ENCODE measurements at regions not wholly inside any gene's neighbourhood (a gene's known extent, or its start where the extent isn't known, plus 50 kb on each side); places are given as distances from the start of the nearest gene placed in this dataset.
"Not testable (repeated sequence)": the region's sequence is repeated elsewhere in the genome, so short reads cannot be mapped to it uniquely, and the experiment has no call there.

DNA sequence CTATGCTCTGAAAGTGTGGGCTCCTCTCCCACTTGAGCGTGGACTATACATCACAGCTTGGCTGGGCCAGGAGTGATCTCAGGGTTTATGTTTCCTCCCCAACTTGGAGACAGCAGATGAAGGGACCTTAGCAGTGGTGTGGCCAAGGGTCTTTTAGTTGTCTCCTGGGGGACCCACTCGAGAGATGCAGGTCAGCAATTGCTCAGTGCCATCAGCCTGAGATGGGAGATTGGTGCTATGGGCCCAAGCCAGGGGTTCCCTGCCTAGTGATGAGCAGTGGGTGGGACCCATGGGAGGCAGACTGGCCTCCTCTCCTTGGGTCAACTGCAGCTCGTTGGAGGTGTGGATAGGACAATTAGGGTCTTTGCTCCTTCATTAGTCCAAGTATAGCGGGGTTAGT, 510.5 kb upstream of the FSHR start:
- no peak for FAIRE-seq

GRCh38 chr2:49661809-49662208, 507.5 kb upstream of the FSHR start:
- FAIRE-seq = no peak

DNA sequence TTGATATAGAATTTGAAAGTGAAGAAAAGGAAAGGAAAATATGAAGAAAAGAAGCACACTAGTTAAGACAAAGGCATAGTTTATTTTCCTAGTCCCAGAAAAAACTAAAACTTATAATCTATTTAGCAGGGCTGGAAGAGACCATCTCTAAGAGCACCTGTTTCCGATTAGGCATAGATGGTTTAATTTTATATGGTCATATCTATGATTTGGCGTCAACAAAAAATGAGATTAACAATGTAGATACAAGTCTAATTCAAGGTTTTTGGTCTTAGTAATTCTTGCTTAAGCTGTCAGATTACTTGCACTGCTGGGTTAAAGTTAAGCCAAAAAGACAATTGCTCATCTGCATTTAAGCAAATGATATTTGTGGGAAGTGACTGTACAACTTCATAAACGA, 502.5 kb upstream of the FSHR start:
- no peak for FAIRE-seq

DNA sequence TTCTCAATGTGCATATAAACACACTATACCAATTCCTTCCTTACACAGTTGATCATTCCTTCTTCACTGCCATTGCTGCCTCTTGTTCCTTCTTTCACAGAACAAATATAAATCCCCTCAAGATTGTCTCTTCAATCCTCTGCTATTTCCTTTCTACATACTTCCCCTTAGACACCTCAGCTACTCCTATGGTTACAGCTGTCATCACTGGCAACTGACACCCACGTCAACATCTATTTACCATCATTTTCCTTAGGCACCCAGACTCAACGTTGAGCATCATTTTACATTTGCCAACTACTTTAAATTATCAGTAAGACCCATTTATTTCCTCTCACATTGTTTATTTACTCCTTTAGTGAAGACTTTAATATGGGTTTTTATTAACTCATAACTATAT, 488.8 kb upstream of the FSHR start:
- no peak for FAIRE-seq

DNA sequence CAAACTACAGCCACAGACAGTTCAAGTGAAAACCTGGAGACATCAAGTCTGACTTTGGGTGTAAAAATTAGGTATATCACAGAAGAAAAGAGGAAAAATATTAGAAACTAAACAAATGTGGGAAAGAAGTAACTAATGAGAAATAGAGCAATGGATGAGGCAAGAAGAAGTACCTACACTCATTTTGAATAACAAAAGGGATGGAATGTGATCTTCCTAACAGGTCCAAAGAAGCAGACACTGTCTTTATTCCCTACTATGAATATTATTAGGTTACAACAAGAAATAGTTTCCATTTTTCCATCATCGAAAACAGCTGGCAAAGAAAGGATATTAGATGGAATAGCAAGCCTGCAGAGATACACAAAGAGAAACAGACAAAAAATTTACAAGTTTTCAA, 486.3 kb upstream of the FSHR start:
- no peak for FAIRE-seq

DNA sequence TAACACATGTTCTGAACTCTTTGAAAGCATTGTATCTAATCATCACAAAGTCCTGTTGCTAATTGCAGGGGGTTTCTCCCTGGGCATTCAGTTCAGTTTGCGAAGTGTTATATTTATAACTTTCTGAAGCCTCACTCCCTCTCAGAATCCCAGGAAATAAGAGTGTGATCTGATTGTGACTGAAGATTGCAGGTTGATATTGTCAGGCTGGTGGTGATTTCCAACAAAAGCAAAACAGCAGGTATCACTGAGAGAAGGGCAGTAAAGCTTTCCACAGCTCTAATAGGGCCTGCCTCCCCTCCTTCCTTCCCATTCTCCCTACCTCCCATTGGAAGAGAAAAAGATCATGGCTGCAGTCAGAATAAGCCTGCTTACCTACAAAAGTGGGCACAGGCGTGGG, 466.7 kb upstream of the FSHR start:
- FAIRE-seq = no peak

GRCh38 chr2:49619804-49620203, 465.5 kb upstream of the FSHR start:
- no peak for FAIRE-seq

DNA sequence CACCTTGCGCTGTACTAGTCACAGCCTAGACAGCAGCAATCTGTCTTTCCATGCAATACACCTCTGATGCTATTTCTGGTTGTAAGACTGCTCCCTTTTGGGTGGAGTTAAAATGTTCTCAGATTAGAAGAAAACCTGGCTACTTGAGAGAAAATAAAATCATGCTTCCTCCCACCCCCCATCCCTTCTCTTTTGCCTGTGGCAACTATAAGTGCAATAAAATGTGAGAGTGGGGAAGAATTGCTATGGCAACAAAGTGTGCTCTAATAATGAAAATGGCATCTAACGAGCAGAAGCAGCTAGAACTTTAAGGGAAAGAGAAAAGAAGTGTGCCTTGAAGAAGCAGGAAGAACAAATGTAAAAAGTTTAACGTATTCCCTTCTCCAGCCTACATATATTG, 464.2 kb upstream of the FSHR start:
- no peak for FAIRE-seq

- FAIRE-seq = peak; percentile 97
Measured at GRCh38 chr2:49616800-49617199, 462.5 kb upstream of the FSHR start.

DNA sequence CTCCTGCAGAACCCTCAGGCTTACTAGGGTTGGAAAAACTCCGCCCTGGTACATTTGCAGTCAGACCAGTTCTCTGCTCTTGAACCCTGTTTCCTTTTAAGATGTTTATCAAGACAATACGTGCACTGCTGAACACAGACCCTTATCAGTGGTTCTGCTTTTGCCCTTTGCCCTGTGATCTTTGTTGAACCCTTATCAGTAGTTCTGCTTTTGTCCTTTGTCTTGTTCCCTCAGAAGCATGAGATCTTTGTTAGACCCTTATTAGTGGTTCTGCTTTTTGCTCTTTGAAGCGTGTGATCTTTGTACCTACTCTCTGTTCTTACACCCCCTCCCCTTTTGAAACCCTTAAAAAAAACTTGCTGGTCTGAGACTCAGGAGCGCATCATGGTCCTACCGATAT, 457.5 kb upstream of the FSHR start:
- FAIRE-seq = not testable (repeated sequence)

DNA sequence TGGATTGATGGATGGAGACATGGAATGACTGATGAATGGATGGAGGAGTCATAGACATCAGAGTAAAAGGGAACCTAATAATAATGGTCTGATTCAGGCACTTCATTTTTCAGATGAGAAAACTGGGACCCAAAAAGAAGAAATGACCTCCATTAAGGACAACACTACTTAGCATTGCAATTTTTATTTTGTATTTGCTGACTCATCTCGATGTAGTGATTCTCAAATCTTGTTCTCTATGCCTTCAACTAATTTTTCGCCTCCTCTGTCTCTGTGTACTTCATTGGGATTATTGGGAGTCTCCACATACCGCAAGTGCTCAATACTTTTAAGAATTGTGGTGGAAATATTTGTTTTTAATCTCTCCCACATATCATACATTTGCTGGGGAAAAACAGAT, 446.2 kb upstream of the FSHR start:
- no peak for FAIRE-seq

GRCh38 chr2:49598231-49598630, 443.9 kb upstream of the FSHR start:
- FAIRE-seq = no peak

- no peak for FAIRE-seq
Measured at GRCh38 chr2:49585921-49586320, 431.6 kb upstream of the FSHR start.

DNA sequence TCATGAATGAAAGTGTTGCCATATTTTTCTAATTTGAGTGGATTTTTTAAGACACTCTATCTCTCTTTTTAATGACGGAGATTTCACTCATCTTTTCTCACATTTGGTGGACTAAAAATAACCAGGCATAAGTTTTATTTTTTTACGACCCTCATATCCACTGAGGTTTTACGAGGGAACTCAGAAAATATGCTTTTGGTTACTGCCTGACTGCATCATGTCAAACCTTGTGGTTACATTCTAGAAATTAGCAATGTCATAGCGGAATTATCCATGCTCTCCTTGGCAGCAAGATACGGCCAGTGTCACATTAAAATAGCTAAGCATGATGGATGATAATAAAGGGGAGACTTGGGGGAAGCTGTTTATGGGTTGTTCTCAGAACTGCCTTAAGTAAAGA, 428.6 kb upstream of the FSHR start:
- no peak for FAIRE-seq

- FAIRE-seq = no peak
Measured at GRCh38 chr2:49577041-49577440, 422.7 kb upstream of the FSHR start.

- no peak for FAIRE-seq
Measured at GRCh38 chr2:49569176-49569575, 414.9 kb upstream of the FSHR start.

GRCh38 chr2:49567811-49568600, 413.7 kb upstream of the FSHR start:
- no peak for FAIRE-seq

DNA sequence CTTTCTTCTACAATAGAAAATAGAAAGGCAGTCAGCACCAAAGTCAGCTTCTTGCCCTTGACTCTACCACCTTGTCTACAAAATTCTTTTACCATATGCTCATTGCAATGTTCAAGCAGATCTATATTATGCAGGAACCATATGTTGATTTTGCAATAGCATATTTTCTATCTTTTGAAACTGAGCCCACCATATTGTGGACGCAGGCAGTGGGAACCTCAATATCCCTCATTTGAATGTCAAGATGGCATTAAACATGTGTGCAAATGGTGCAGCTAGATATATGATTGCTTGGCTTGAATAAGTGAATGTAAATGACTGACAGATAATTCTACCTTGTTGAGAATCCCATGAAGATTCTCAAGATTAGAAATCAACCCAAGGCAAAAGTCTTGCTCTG, 412.7 kb upstream of the FSHR start:
- FAIRE-seq = no peak

GRCh38 chr2:49553658-49554057, 399.3 kb upstream of the FSHR start:
- no peak for FAIRE-seq

DNA sequence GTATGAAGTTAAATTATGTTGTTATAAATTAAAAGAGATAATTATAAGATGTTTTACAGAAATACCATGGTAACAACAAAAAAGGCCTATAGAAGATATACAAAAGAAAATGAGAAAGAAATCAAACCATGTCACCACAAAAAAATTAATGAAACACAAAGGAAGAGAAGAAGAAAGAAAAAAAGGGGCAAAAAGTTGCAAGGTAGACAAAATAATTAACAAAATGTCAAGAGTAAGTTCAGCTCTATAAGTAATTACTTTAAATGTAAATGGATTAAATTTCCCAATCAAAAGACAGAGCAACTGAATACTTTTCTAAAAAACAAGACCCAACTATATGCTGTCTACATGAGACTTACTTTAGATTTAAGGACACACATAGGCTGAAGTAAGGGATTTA, 378.4 kb upstream of the FSHR start:
- no peak for FAIRE-seq

- FAIRE-seq = no peak
Measured at GRCh38 chr2:49515996-49516782, 361.9 kb upstream of the FSHR start.

- FAIRE-seq = no peak
Measured at GRCh38 chr2:49514201-49514600, 359.9 kb upstream of the FSHR start.

DNA sequence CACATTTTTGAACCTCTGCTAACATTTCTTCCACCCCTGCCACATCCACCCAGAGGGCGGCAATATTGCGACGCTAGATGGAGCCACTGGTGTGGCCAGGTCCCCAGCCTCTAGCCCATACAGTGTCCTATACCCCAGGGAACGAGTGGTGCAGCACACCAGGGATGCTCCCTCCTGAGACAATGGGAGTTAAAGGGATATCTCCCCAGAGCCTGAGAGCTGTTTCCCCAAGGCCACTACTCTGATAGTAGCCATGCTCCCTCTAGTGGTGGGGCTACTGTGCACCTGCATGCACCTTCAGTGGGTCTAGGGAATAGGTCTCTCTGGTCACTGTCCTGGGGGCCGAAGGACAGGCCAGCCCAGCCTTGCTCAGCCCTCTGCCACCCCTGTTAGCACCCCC, 336.4 kb upstream of the FSHR start:
- no peak for FAIRE-seq

DNA sequence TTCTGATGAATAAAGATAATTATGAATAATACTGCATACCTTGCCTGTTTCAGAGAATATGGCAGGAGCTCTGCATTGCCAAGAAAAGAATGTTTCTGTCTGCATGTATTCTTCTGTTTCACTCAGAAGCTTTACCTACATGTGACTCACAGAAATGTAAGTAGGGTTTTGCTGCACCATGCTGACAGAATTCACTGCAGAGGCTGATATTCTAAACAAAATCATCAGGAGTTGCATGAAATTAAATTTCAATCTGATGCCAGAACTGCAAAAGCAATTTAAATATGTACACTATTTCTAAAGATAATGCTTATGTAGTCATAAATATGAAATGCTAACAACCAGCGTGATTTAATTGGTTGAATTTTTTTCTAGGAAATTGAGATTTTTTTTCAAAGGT, 332.8 kb upstream of the FSHR start:
- FAIRE-seq = no peak

DNA sequence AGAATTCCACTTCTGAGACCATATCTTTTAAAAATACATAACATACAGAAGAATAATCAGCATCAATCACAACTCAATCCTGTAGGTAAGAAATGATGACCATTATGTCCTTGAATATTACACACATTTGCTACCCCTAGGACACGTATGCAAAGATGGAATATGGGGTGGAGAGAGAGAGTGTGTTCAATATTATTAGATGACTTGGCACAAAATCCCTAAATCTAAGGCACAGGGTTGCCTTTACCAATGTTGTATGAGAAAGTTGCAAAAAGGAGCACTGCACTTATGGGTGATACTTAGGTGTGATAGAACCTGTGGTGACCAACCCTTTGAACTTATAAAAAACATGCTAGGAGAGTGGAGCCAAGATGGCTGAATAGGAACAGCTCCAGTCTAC, 326.2 kb upstream of the FSHR start:
- FAIRE-seq = no peak
